HG03103 (cell line): ENCODE measurements at regions not wholly inside any gene's neighbourhood (a gene's known extent, or its start where the extent isn't known, plus 50 kb on each side); places are given as distances from the start of the nearest gene placed in this dataset.

Experiments
- ATAC-seq: cut with Tn5 transposase; IDR thresholded peaks from one replicate; pipeline ENCODE4 v1.9.1; 2021; ENCODE audit warnings: low read depth; ENCODE audit not compliant: unreplicated experiment

DNA sequence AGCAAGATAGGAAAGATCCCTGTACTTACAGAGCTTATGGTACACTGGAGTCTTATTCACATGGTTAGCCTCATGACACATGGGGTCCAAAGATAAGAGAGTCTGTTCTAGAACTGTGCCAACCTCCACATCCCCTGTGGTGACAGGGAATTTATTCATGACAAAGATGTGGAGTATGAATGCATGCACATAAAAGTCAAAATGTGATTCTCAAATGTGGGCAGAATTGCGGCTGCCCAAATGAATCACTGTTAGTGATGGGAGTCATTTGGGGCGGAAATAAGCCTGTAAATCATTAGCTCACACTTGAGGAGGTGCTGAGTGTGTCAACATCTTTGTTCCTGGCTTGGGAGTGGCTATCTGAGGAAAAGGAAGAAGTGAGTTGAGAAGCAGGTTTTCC lies 560.6 kb downstream of the SLC4A3 start:
- ATAC-seq = no peak

DNA sequence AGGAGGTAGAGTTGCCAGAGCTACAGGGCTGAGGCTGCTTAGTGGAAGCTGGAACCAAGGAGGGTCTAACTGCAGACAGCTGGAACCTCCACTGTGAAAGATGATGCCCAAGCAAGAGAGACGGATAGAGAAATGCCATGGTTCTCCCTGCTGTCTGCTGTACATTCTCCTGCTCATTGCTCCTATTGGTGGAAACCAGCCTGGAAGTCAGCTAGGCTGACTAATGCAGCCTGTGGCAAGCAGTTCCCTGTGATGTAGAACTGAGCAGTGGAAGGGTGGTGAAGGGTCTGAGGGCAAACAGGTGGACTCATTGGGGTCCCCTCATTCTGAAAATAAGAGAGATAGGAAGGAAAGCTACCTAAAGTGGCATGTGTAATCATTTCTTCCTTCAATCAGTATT lies 563.6 kb downstream of the SLC4A3 start:
- ATAC-seq = no peak

DNA sequence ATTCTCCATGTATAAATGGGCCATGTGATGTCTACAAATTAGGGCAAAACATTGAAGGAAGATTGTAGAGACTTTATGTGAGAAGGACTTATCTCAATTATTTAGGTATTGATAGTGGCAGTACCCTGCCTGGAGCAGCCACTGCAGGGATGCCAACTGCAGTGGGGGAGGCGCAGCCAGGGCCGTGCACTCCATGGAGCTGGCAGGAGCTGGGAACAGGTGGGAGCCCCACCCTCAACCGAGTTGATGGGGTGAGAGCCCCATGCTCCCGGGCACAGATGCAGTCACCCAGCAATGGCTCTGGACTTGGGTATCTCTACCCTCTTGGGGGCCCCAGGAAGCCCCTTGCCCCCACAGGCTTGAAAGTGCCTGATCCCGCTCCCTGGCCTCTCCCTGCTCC lies 564.3 kb downstream of the SLC4A3 start:
- no peak for ATAC-seq

DNA sequence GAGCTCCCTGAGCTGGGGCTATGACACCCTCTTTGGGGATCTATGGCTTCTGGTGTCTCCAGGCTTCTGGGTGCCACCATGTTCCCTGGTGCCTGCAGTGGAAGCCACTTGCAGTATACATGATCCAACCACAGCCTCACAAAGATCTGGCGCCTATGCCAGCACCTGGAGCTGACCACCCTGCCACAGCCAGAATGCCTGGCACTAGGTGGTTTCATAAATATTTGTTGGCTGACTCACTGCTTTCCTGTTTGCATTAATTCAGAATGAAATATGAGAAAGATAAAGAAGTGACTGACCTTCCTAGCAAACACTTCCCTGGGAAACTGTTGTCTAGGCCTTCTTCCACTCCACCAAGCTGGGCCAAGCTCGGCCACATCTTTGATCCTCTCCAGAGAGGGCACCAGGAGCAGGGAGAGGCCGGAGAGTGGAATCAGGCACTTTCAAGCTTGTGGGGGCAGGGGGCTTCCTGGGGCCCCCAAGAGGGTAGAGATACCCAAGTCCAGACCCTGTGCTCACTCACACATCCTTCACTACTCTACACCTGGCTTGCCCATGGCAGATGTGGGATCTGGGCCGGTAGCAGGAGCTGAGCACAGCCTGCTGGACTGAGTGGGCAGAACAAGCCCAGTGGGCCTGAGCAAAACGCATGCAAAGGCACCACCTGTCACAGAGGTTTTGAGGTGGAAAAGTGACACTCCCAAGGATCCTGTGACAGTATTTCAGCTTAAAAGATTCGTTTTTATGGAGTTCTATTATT lies 565.7 kb downstream of the SLC4A3 start:
- no peak for ATAC-seq

DNA sequence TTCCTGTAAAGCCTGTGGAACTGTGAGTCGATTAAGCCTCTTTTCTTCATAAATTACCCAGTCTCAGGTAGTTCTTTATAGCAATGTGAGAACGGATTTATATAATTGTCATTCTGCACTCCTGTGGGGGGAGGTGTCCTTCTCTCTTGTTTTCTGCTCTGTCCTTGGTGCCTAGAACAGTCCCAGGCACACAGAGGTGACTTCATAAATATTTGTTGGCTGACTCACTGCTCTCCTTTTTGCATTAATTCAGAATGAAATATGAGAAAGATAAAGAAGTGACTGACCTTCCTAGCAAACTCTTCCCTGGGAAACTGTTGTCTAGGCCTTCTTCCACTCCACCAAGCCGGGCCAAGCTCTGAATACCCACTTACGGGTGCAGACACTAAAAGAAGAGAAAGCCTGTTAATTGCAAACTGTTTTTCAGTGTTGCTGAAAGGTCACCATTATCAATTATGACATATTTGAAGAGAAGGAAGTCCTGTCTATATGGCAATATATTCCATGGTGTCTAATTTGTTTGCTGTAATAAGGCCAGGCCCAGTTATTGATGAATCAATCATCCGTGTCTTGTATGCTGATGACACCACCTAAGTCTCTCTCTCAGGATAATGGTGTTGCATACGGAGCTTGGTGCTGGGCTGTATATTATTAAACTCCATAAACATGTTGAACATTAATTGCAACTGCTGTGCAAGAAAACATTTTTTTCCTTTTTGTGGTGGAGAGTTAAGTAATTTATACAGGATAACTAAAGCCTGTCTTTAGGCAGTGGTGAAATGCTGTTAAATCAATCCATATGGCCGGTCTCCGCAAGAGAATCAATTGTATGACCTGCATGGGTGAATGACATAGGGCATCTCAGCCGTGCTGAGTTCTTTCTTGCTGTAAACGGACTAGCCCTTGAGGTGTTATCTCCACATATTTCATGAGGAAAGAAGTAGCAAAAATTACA lies 567.5 kb downstream of the SLC4A3 start:
- ATAC-seq = no peak

DNA sequence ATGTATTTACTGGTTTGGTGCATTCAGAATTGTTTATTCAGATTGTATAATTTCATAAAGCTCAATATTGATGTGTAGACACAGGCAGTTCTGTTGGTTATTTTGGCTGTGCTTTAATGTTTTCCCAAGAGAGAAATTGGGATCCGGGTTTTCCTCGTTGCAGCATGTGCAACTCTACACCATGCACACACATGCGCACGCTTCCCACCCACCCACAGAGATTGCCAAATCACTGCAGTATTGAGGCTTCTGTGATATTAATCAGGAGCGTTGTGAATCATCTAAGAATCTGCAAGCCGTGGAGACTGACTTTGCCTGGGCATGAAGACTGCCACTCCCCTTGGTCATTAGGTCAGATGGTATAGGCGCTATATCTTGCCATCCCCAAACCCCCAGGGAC lies 571.5 kb downstream of the SLC4A3 start:
- no peak for ATAC-seq

GRCh38 chr2:220202066-220202465 lies 574.6 kb downstream of the SLC4A3 start:
- ATAC-seq = no peak

GRCh38 chr2:220209093-220209492 lies 581.7 kb downstream of the SLC4A3 start:
- ATAC-seq = no peak

- no peak for ATAC-seq
Measured at GRCh38 chr2:220209751-220210150, 582.3 kb downstream of the SLC4A3 start.

- no peak for ATAC-seq
Measured at GRCh38 chr2:220212296-220213080, 585.1 kb downstream of the SLC4A3 start.

GRCh38 chr2:220215785-220216184 lies 588.4 kb downstream of the SLC4A3 start:
- no peak for ATAC-seq

GRCh38 chr2:220219371-220219770 lies 591.9 kb downstream of the SLC4A3 start:
- no peak for ATAC-seq

- no peak for ATAC-seq
Measured at GRCh38 chr2:220220009-220220408, 592.6 kb downstream of the SLC4A3 start.

DNA sequence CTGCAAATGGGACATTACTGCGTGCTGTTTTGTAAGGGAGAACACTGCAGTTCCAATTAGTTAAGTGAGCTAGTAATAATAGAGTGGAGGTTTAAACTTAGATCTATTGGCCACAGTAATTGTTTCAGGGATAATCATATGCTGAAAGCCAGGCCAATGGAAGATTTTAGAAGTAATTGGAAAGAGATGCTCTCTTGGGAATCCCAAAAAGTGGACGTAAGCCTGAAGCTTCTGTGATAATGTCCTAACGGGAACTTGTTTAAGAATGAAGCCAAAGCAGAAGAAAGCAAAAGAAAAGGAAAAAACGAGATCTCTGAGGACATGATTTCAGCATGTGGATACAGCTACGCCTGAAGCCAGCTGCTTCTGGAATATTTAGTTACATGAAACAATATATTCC lies 594.6 kb downstream of the SLC4A3 start:
- no peak for ATAC-seq

- ATAC-seq = no peak
Measured at GRCh38 chr2:220224691-220225543, 597.5 kb downstream of the SLC4A3 start.

GRCh38 chr2:220226076-220226475 lies 598.6 kb downstream of the SLC4A3 start:
- no peak for ATAC-seq

DNA sequence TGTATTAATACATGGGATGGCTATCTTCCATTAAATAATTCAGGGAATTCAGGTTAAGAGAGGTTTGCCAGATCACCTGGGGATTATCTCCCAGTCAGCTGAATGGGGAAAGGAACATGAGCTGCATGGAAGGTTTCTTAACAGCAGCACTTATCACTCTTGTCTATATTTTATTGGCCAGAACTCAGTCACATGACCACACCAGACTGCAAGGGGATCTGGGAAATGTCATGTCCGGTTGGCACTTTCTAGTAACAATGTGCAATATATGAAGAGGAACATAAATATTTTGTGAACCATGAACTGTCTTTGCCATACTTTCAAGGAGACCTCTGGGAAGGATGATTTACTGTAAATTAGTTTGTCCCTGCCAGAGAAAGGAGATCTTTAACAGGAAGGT lies 599.1 kb downstream of the SLC4A3 start:
- ATAC-seq = no peak

DNA sequence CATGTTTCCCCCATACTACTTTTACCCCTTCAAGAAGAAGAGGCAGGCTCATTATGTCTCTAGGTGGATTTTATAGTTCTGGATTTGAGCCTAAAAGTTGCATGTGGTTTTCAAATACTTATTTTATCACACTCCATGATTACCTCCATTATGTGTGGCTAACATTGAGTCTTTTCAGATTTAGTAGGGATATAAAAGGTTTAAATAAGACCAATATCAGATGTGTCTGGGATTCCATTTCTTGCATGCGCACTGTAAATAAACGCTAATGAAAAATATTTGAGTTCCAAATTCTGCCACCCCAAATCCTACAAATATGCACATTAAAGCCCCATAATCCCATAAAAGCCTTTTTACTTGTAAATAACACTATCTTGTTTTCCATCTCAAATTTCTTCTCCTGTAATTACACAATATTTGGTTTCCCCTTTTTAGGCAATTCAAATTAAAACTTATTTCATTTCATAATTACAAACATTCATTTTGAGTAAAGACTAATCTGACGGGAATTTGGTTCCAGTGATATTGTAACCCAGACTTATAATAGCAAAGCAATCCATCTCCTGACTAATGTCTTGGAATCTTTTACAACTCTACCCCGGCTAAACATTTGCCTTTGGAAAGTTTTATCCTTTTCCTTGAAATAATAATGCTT lies 600.0 kb downstream of the SLC4A3 start:
- no peak for ATAC-seq

DNA sequence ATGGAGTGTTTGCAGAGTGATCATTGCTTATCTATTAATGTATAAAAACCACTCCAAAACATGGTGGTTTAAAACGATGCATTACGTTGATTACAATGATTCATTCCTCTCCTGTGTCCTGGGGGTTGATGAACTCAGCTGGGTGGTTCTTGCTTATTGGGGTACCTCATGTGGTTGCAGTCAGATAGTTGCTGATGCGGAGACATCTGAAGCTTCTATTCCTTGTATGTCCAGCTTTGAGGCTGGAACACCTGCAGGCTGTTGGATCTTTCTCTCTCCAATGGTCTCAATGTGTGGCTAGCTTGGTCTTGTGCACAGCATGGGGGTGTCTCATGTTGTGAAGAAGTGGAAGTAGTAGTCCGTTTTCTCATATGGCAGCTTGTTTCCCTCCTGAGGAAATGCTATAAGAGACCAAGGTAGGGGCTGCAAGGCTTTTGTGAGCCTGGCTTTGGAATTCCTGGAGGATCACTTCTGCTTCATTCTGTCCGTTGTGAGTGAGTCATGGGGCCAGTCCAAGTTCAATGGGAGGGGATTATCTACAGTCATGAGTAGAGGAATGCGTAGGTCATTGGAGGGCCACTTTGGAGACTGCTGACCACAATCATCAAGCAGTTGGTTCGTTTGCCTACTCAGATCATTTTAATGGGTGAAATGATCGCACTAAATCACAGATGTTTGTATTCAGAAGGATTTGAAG lies 601.0 kb downstream of the SLC4A3 start:
- no peak for ATAC-seq
